Adrenal gland (tissue), 5 donors: ENCODE measurements at regions not wholly inside any gene's neighbourhood (a gene's known extent, or its start where the extent isn't known, plus 50 kb on each side); places are given as distances from the start of the nearest gene placed in this dataset.

Experiments
- CTCF ChIP-seq, 6 experiments: fragments of 450-650 bp in 4 of 6; fragments of 200-600 bp in 2 of 6; sonication (generic) in 1 of 6; IDR thresholded peaks; 1 replicate in 5 of 6; 2 replicates in 1 of 6; pipeline versions ENCODE4 v1.5.1 to v1.8.0; 2016 to 2021; ENCODE audit warnings: antibody characterized with exemption in 6 of 6, mild to moderate bottlenecking in 2 of 6, moderate library complexity in 1 of 6
- POLR2A ChIP-seq, 2 donors: fragments of 450-650 bp; IDR thresholded peaks; one replicate each; pipeline ENCODE4 v1.6.1; 2017; ENCODE audit warnings: antibody characterized with exemption in 2 of 2, mild to moderate bottlenecking in 2 of 2, moderate library complexity in 1 of 2
- donor health status: DM: no; HTN: no; CAD: no.

GRCh38 chr5:117255211-117256027, 680.8 kb upstream of the SEMA6A start:
- TF ChIP-seq POLR2A (IDR thresholded peaks at IDR 0.05) = no peak
- TF ChIP-seq CTCF (IDR thresholded peaks at IDR 0.05) = no peak
